Panc1 (cell line): ENCODE measurements at regions not wholly inside any gene's neighbourhood (a gene's known extent, or its start where the extent isn't known, plus 50 kb on each side); places are given as distances from the start of the nearest gene placed in this dataset.

Experiments used
- ATAC-seq: fragments of 200-7000 bp; cut with Tn5 transposase; 2 replicates; pipeline ENCODE4 v1.9.1; 2020; ENCODE audit warnings: mild to moderate bottlenecking, moderate library complexity
- BruUV-seq: library from RNA; stranded (reverse); fragments of 400-500 nt; replicated peaks from 2 replicates; lab custom pipeline; 2021; lab: Mats Ljungman, UMichigan
- CTCF ChIA-PET: fragments of 300-600 bp; sonication (Branson Sonifier 250); formaldehyde crosslinking; loops from one replicate; lab custom pipeline; 2022; ENCODE audit warnings: antibody characterized with exemption; lab: Charles Lee
- POLR2A ChIA-PET: fragments of 300-600 bp; sonication (Branson Sonifier 250); formaldehyde crosslinking; loops from one replicate; lab custom pipeline; 2022; ENCODE audit warnings: antibody characterized with exemption; lab: Charles Lee
- DNase-seq: peaks from one replicate; pipeline ENCODE4 v3.0.0-alpha.2; 2010; ENCODE audit warnings: low read depth, low spot score
- H3K27ac ChIP-seq: 2 replicates; pipeline ENCODE4 v1.5.1; 2011; ENCODE audit warnings: mild to moderate bottlenecking, low read length, inconsistent platforms
- H3K27me3 ChIP-seq: fragments of 200-500 bp; sonication (Bioruptor generic); 2 replicates; pipeline ENCODE4 v1.6.0; 2014; ENCODE audit warnings: low read length, inconsistent platforms; ENCODE audit not compliant: control insufficient read depth, insufficient read depth
- H3K36me3 ChIP-seq: fragments of 200-500 bp; sonication (Bioruptor generic); 2 replicates; pipeline ENCODE4 v1.5.1; 2014; ENCODE audit warnings: inconsistent platforms, mild to moderate bottlenecking, low read length, moderate library complexity; ENCODE audit not compliant: control insufficient read depth, insufficient read depth
- H3K4me1 ChIP-seq: 2 replicates; pipeline ENCODE4 v1.5.1; 2011; ENCODE audit warnings: inconsistent platforms, mild to moderate bottlenecking, low read length, moderate library complexity; ENCODE audit not compliant: control insufficient read depth, insufficient read depth
- H3K4me3 ChIP-seq, 2 experiments: 2 replicates each; pipeline ENCODE4 v1.5.1; 2011 to 2012; ENCODE audit warnings: low read depth in 2 of 2, low read length in 2 of 2, mild to moderate bottlenecking in 2 of 2, inconsistent platforms in 1 of 2, moderate library complexity in 1 of 2
- H3K9me3 ChIP-seq: fragments of 200-500 bp; sonication (Bioruptor generic); 2 replicates; pipeline ENCODE4 v1.5.1; 2014; ENCODE audit warnings: low read depth, mild to moderate bottlenecking, inconsistent platforms, low read length, moderate library complexity; ENCODE audit not compliant: control insufficient read depth, insufficient read depth
- POLR2AphosphoS5 ChIP-seq: IDR thresholded peaks from 2 replicates; pipeline ENCODE4 v1.6.1; 2012; ENCODE audit warnings: mild to moderate bottlenecking, low read depth, low read length, moderate library complexity
- SIN3A ChIP-seq: IDR thresholded peaks from 2 replicates; pipeline ENCODE4 v1.6.1; 2012; ENCODE audit warnings: low read depth, mild to moderate bottlenecking, low read length, moderate library complexity, borderline replicate concordance; ENCODE audit not compliant: insufficient read depth
- TCF7L2 ChIP-seq: IDR thresholded peaks from 2 replicates; pipeline ENCODE4 v1.6.1; 2011; ENCODE audit warnings: mild to moderate bottlenecking, low read depth, low read length, inconsistent platforms
- in situ Hi-C: cut with HindIII; loops from 2 replicates; pipeline ENCODE4 v1.10.0; 2016; ENCODE audit warnings: low sequenced_read_pairs, low pct_unique_long_range_greater_than_20kb
- intact Hi-C: fragments of 100-400 bp; cut with micrococcal nuclease; formaldehyde crosslinking; loops from one replicate; pipeline ENCODE4 v1.10.0; 2022; ENCODE audit not compliant: unreplicated experiment
- TF ChIP-seq, protein P1 (sequence below): fragments of 450-650 bp; IDR thresholded peaks from 2 replicates; pipeline ENCODE4 v1.5.1; 2017; ENCODE audit warnings: mild to moderate bottlenecking
- TF ChIP-seq, protein P2 (sequence below), 2 experiments: IDR thresholded peaks; 2 replicates each; pipeline ENCODE4 v1.6.1; 2011 to 2012; ENCODE audit warnings: low read depth in 2 of 2, control low read depth in 1 of 2, low read length in 1 of 2, mild to moderate bottlenecking in 1 of 2, moderate library complexity in 1 of 2; ENCODE audit not compliant: insufficient read depth in 1 of 2

DNA sequence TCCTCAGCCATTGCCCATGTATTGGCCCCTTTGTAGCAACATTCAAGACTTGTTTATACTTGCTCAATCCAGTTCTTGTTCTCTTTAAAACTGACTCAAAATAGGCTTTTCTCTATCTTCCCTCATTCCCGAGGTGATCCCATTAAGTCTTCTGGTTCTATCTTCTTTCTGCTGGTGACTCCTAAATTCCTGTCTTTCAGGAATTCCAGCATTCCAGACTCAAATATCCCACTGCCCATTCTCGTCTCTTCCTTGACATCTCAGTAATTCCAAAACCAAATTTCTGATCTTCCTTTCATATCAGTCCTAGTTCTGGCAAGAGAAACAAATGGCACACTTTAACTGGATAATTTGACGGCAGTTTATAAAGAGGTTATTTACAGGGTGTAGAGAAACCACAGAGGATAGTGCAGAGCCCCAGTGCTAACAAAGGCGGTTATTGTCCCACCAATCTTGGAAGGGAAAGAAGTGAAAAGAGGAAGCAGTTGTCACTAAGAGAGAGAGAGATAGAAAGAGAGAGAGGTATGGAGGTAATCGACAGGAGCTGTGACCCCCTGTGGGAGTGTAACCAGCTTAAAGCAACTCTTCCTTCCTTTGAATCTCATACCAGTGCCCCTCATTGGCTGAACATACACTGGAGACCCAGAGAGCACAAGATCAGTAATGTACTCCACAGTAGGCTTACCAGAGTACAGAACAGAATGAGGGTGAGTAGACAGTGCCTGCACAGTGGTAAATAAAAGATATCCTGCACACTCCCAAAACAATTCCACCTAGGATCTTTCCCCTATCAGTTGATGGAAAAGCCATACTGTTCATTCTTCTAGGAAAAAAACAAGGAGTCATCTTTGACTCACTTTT is 177.6 kb upstream of the LMNTD1 start:
- ATAC-seq (peak; percentile 70), DNase-seq (no peak)
- H3K27ac ChIP-seq: no peak overlapping the region
- in situ Hi-C loops (no loop called here), intact Hi-C loops (no loop called here)
- no peak overlapping the region for H3K4me3 ChIP-seq
- CTCF ChIA-PET: no interaction called here
- H3K27me3 ChIP-seq: peaks cover 8% of the 10 kb centered on the region
- H3K36me3 ChIP-seq: no peaks in the 10 kb centered on the region
- BruUV-seq: no TSS peak
- POLR2A ChIA-PET: no interaction called here
- TF ChIP-seq TCF7L2 (no peak), SIN3A (no peak), POLR2AphosphoS5 (no peak)
- TF ChIP-seq, protein P1, sequence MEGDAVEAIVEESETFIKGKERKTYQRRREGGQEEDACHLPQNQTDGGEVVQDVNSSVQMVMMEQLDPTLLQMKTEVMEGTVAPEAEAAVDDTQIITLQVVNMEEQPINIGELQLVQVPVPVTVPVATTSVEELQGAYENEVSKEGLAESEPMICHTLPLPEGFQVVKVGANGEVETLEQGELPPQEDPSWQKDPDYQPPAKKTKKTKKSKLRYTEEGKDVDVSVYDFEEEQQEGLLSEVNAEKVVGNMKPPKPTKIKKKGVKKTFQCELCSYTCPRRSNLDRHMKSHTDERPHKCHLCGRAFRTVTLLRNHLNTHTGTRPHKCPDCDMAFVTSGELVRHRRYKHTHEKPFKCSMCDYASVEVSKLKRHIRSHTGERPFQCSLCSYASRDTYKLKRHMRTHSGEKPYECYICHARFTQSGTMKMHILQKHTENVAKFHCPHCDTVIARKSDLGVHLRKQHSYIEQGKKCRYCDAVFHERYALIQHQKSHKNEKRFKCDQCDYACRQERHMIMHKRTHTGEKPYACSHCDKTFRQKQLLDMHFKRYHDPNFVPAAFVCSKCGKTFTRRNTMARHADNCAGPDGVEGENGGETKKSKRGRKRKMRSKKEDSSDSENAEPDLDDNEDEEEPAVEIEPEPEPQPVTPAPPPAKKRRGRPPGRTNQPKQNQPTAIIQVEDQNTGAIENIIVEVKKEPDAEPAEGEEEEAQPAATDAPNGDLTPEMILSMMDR: no peak; the same call in 1 of the 2 replicates
- TF ChIP-seq, protein P2, sequence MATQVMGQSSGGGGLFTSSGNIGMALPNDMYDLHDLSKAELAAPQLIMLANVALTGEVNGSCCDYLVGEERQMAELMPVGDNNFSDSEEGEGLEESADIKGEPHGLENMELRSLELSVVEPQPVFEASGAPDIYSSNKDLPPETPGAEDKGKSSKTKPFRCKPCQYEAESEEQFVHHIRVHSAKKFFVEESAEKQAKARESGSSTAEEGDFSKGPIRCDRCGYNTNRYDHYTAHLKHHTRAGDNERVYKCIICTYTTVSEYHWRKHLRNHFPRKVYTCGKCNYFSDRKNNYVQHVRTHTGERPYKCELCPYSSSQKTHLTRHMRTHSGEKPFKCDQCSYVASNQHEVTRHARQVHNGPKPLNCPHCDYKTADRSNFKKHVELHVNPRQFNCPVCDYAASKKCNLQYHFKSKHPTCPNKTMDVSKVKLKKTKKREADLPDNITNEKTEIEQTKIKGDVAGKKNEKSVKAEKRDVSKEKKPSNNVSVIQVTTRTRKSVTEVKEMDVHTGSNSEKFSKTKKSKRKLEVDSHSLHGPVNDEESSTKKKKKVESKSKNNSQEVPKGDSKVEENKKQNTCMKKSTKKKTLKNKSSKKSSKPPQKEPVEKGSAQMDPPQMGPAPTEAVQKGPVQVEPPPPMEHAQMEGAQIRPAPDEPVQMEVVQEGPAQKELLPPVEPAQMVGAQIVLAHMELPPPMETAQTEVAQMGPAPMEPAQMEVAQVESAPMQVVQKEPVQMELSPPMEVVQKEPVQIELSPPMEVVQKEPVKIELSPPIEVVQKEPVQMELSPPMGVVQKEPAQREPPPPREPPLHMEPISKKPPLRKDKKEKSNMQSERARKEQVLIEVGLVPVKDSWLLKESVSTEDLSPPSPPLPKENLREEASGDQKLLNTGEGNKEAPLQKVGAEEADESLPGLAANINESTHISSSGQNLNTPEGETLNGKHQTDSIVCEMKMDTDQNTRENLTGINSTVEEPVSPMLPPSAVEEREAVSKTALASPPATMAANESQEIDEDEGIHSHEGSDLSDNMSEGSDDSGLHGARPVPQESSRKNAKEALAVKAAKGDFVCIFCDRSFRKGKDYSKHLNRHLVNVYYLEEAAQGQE (IDR thresholded peaks at IDR 0.05; ENCODE audit: insufficient read depth in 1 of 2, low read depth in 2 of 2, low read length in 1 of 2): no peak
- no peaks in the 10 kb centered on the region for H3K4me1 ChIP-seq
- H3K9me3 ChIP-seq: no peaks in the 10 kb centered on the region

DNA sequence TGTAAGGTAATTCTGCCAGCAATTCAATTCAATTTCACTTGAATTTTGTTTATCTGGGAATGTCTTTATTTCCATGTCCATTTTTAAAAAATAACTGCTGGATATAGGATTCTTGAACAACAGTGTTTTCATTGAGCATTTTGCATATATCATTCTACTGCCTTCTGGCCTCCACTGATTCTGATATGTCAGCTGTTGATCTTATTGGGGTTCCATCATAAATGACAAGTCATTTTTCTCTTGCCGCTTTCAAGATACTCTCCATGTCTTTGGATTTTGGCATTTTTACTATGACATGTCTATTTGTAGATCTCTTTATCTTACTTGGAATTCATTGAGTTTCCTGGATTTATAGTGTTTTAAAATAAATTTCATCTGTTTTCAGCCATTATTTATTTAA is 180.5 kb upstream of the LMNTD1 start:
- in situ Hi-C loops: no loop called here
- BruUV-seq: no TSS peak

More for the DNA sequence above, 180.5 kb upstream of the LMNTD1 start:
- intact Hi-C loops: no loop called here
- no peaks in the 10 kb centered on the region for H3K4me1 ChIP-seq
- ChIA-PET CTCF (no interaction called here), POLR2A (no interaction called here)
- TF ChIP-seq POLR2AphosphoS5 (no peak), TCF7L2 (no peak), SIN3A (no peak)
- TF ChIP-seq, protein P2 (IDR thresholded peaks at IDR 0.05; ENCODE audit: insufficient read depth in 1 of 2, low read depth in 2 of 2, low read length in 1 of 2): no peak
- TF ChIP-seq, protein P1: no peak
- H3K9me3 ChIP-seq: no peaks in the 10 kb centered on the region
- ATAC-seq (no peak), DNase-seq (no peak)
- no peak overlapping the region for H3K27ac ChIP-seq
- no peak overlapping the region for H3K4me3 ChIP-seq
- no peaks in the 10 kb centered on the region for H3K36me3 ChIP-seq
- peaks cover 8% of the 10 kb centered on the region; the same call in 1 of the 2 replicates for H3K27me3 ChIP-seq
